IMR-90 (cell line): ENCODE measurements at regions not wholly inside any gene's neighbourhood (a gene's known extent, or its start where the extent isn't known, plus 50 kb on each side); places are given as distances from the start of the nearest gene placed in this dataset.

ENCODE experiments used
- ATAC-seq: fragments of 200-7000 bp; cut with Tn5 transposase; 2 replicates; pipeline ENCODE4 v1.9.1; 2020; ENCODE audit warnings: low read depth, mild to moderate bottlenecking, moderate library complexity
- BruUV-seq: library from RNA; stranded (reverse); fragments of 400-500 nt; replicated peaks from 2 replicates; lab custom pipeline; 2021; lab: Mats Ljungman, UMichigan
- CTCF ChIA-PET: fragments of 300-600 bp; formaldehyde crosslinking; extraction: SDS; loops from one replicate; lab custom pipeline; 2021; ENCODE audit warnings: antibody characterized with exemption; lab: Yijun Ruan, JAX
- POLR2A ChIA-PET: fragments of 300-600 bp; sonication (Branson Sonifier 250); formaldehyde crosslinking; loops from one replicate; lab custom pipeline; 2022; ENCODE audit warnings: antibody characterized with exemption; ENCODE audit not compliant: unreplicated experiment; lab: Charles Lee
- DNase-seq: peaks from one replicate; pipeline ENCODE4 v3.0.0; 2013
- H2AFZ ChIP-seq: replicated peaks from 2 replicates; pipeline ENCODE3; 2013; ENCODE audit warnings: low read length, mild to moderate bottlenecking; ENCODE audit not compliant: poor library complexity
- H2AK5ac ChIP-seq: 2 replicates; pipeline ENCODE4 v1.6.1; 2013; ENCODE audit warnings: low read depth, low read length, inconsistent platforms
- H2AK9ac ChIP-seq: replicated peaks from 2 replicates; pipeline ENCODE3; 2013; ENCODE audit warnings: mild to moderate bottlenecking, low read depth, low read length, moderate library complexity; ENCODE audit not compliant: poor library complexity
- H2BK120ac ChIP-seq: 2 replicates; pipeline ENCODE4 v1.6.1; 2013; ENCODE audit warnings: low read depth, low read length, inconsistent platforms
- H2BK15ac ChIP-seq: 3 replicates; pipeline ENCODE4 v1.6.1; 2013; ENCODE audit warnings: low read depth, low read length, inconsistent platforms
- H2BK20ac ChIP-seq: 2 replicates; pipeline ENCODE4 v1.6.1; 2013; ENCODE audit warnings: low read depth, mild to moderate bottlenecking, inconsistent platforms, low read length, moderate library complexity
- H2BK5ac ChIP-seq: 2 replicates; pipeline ENCODE4 v1.6.1; 2013; ENCODE audit warnings: mild to moderate bottlenecking, low read depth, low read length, inconsistent platforms; ENCODE audit not compliant: poor library complexity, severe bottlenecking
- H3K14ac ChIP-seq: replicated peaks from 2 replicates; pipeline ENCODE4 v1.6.1; 2013; ENCODE audit warnings: low read depth, low read length, inconsistent platforms
- H3K18ac ChIP-seq: 2 replicates; pipeline ENCODE4 v1.6.1; 2013; ENCODE audit warnings: low read depth, low read length, control low read depth
- H3K23ac ChIP-seq: 2 replicates; pipeline ENCODE4 v1.6.1; 2013; ENCODE audit warnings: low read depth, low read length, inconsistent platforms
- H3K27ac ChIP-seq: 2 replicates; pipeline ENCODE4 v1.5.1; 2013; ENCODE audit warnings: mild to moderate bottlenecking, control low read depth, low read length; ENCODE audit not compliant: insufficient read depth
- H3K27me3 ChIP-seq: 2 replicates; pipeline ENCODE4 v1.6.1; 2013; ENCODE audit warnings: low read length; ENCODE audit not compliant: control insufficient read depth, insufficient read depth
- H3K36me3 ChIP-seq: 2 replicates; pipeline ENCODE4 v1.6.1; 2013; ENCODE audit warnings: low read length, mixed read lengths; ENCODE audit not compliant: control insufficient read depth, insufficient read depth
- H3K4ac ChIP-seq: 2 replicates; pipeline ENCODE4 v1.6.1; 2013; ENCODE audit warnings: low read depth, low read length, inconsistent platforms
- H3K4me1 ChIP-seq: 2 replicates; pipeline ENCODE4 v1.6.1; 2013; ENCODE audit warnings: low read length, mixed read lengths; ENCODE audit not compliant: control insufficient read depth, insufficient read depth
- H3K4me2 ChIP-seq: 2 replicates; pipeline ENCODE4 v1.6.1; 2013; ENCODE audit warnings: low read depth, mild to moderate bottlenecking, control low read depth, low read length, moderate library complexity
- H3K4me3 ChIP-seq: 2 replicates; pipeline ENCODE4 v1.5.1; 2013; ENCODE audit warnings: low read depth, mild to moderate bottlenecking, control low read depth, low read length, moderate library complexity; ENCODE audit not compliant: insufficient read depth
- H3K56ac ChIP-seq: 2 replicates; pipeline ENCODE4 v1.6.1; 2013; ENCODE audit warnings: low read length, inconsistent platforms; ENCODE audit not compliant: insufficient read depth; ENCODE audit errors: extremely low read depth
- H3K79me1 ChIP-seq, 2 experiments: 2 replicates each; pipeline ENCODE4 v1.6.1; 2013; ENCODE audit warnings: low read length in 2 of 2, inconsistent platforms in 1 of 2, low read depth in 1 of 2
- H3K9ac ChIP-seq: 2 replicates; pipeline ENCODE4 v1.6.1; 2013; ENCODE audit warnings: low read depth, low read length, control low read depth
- H3K9me1 ChIP-seq: 2 replicates; pipeline ENCODE4 v1.6.1; 2013; ENCODE audit warnings: low read length, inconsistent platforms; ENCODE audit not compliant: insufficient read depth
- H3K9me3 ChIP-seq: 2 replicates; pipeline ENCODE4 v1.6.1; 2013; ENCODE audit warnings: low read length; ENCODE audit not compliant: control insufficient read depth, insufficient read depth
- H4K20me1 ChIP-seq: 2 replicates; pipeline ENCODE4 v1.6.1; 2013; ENCODE audit warnings: low read length, inconsistent platforms; ENCODE audit not compliant: insufficient read depth
- H4K5ac ChIP-seq: 2 replicates; pipeline ENCODE4 v1.6.1; 2013; ENCODE audit warnings: mild to moderate bottlenecking, low read depth, low read length, control low read depth
- H4K8ac ChIP-seq, 2 experiments: 2 replicates each; pipeline ENCODE4 v1.6.1; 2013; ENCODE audit warnings: low read depth in 2 of 2, low read length in 2 of 2, control low read depth in 1 of 2, inconsistent platforms in 1 of 2
- H4K91ac ChIP-seq: 2 replicates; pipeline ENCODE4 v1.6.1; 2013; ENCODE audit warnings: low read depth, low read length, inconsistent platforms; ENCODE audit not compliant: insufficient read depth
- CEBPB ChIP-seq: IDR thresholded peaks from 2 replicates; pipeline ENCODE4 v1.6.1; 2012; ENCODE audit warnings: low read depth, low read length, improper control_type of control experiment
- CHD1 ChIP-seq: IDR thresholded peaks from 2 replicates; pipeline ENCODE4 v1.6.1; 2012; ENCODE audit warnings: low read depth, low read length, improper control_type of control experiment
- NFE2L2 ChIP-seq: fragments of 150-350 bp; IDR thresholded peaks from 2 replicates; pipeline ENCODE4 v1.6.1; 2016; ENCODE audit warnings: low read depth, mild to moderate bottlenecking, low read length
- WGBS, 2 experiments: methylation state at CpG; one replicate each; pipeline versions ENCODE4 v1.1.5 to v1.1.7; 2013; ENCODE audit warnings: missing lambda C conversion rate in 2 of 2; ENCODE audit not compliant: insufficient read length in 1 of 2; ENCODE audit errors: extremely low coverage in 2 of 2; 5-methylcytosine and 5-hydroxymethylcytosine counted together
- dilution Hi-C: fragments of 300-500 bp; cut with HindIII; formaldehyde crosslinking; loops from one replicate; pipeline ENCODE4 v1.14.3; 2018; ENCODE audit warnings: low sequenced_read_pairs; ENCODE audit not compliant: unreplicated experiment
- in situ Hi-C: fragments of 300-500 bp; cut with MboI; formaldehyde crosslinking; loops from 3 replicates; pipeline ENCODE4 v1.14.3; 2019; ENCODE audit warnings: low sequenced_read_pairs, inconsistent platforms, mixed read lengths
- intact Hi-C: fragments of 100-400 bp; cut with micrococcal nuclease; formaldehyde crosslinking; loops from 2 replicates; pipeline ENCODE4 v1.10.0; 2022
- TF ChIP-seq, protein P1 (sequence below): fragments of 150-350 bp; IDR thresholded peaks from 2 replicates; pipeline ENCODE4 v1.6.1; 2016; ENCODE audit warnings: low read depth, mild to moderate bottlenecking, low read length, moderate library complexity, borderline replicate concordance
- TF ChIP-seq, protein P2 (sequence below): conservative IDR thresholded peaks from 2 replicates; pipeline ENCODE4 v1.5.1; 2012; ENCODE audit warnings: mild to moderate bottlenecking, low read depth, low read length, improper control_type of control experiment

- H3K36me3 ChIP-seq, result no peaks in the 10 kb centered on the region
- no peaks in the 10 kb centered on the region for H4K20me1 ChIP-seq
- ChIA-PET POLR2A (no interaction called here), CTCF (no interaction called here)
- intact Hi-C loops, result no loop called here
- H3K18ac ChIP-seq, result no peak overlapping the region
- H2BK5ac ChIP-seq, result no peak overlapping the region
- 0 to 100% methylated on average over 1 of the region's 2 CpGs for WGBS, 2 experiments
- H3K27ac ChIP-seq, result no peak overlapping the region
- no peak for ATAC-seq
- peaks cover 33% of the 10 kb centered on the region for H3K9me3 ChIP-seq
- no peaks in the 10 kb centered on the region for H3K4me1 ChIP-seq
- H2BK20ac ChIP-seq, result no peak overlapping the region
- H3K27me3 ChIP-seq, result no peaks in the 10 kb centered on the region
- no peak overlapping the region for H4K5ac ChIP-seq
- TF ChIP-seq CHD1 (no peak), NFE2L2 (no peak), CEBPB (no peak)
- TF ChIP-seq, protein P1, sequence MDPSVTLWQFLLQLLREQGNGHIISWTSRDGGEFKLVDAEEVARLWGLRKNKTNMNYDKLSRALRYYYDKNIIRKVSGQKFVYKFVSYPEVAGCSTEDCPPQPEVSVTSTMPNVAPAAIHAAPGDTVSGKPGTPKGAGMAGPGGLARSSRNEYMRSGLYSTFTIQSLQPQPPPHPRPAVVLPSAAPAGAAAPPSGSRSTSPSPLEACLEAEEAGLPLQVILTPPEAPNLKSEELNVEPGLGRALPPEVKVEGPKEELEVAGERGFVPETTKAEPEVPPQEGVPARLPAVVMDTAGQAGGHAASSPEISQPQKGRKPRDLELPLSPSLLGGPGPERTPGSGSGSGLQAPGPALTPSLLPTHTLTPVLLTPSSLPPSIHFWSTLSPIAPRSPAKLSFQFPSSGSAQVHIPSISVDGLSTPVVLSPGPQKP, result no peak
- TF ChIP-seq, protein P2, sequence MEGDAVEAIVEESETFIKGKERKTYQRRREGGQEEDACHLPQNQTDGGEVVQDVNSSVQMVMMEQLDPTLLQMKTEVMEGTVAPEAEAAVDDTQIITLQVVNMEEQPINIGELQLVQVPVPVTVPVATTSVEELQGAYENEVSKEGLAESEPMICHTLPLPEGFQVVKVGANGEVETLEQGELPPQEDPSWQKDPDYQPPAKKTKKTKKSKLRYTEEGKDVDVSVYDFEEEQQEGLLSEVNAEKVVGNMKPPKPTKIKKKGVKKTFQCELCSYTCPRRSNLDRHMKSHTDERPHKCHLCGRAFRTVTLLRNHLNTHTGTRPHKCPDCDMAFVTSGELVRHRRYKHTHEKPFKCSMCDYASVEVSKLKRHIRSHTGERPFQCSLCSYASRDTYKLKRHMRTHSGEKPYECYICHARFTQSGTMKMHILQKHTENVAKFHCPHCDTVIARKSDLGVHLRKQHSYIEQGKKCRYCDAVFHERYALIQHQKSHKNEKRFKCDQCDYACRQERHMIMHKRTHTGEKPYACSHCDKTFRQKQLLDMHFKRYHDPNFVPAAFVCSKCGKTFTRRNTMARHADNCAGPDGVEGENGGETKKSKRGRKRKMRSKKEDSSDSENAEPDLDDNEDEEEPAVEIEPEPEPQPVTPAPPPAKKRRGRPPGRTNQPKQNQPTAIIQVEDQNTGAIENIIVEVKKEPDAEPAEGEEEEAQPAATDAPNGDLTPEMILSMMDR, result no peak
- no peak overlapping the region for H3K23ac ChIP-seq
- DNase-seq, result no peak
- H3K4me3 ChIP-seq, result no peak overlapping the region
- H3K9ac ChIP-seq, result no peak overlapping the region
- no peak overlapping the region for H3K56ac ChIP-seq
- H3K9me1 ChIP-seq, result no peaks in the 10 kb centered on the region
- no peak overlapping the region for H2BK15ac ChIP-seq
- no peak overlapping the region for H2AK9ac ChIP-seq
- H2BK120ac ChIP-seq, result no peak overlapping the region
- H3K14ac ChIP-seq, result no peak overlapping the region
- no peak overlapping the region for H3K4ac ChIP-seq
- no peak overlapping the region for H3K4me2 ChIP-seq
- H4K8ac ChIP-seq, result no peak overlapping the region
- dilution Hi-C loops, result no loop called here
- no peaks in the 10 kb centered on the region for H3K79me1 ChIP-seq
- no peak overlapping the region for H2AK5ac ChIP-seq
- no peak overlapping the region for H4K91ac ChIP-seq
- in situ Hi-C loops, result no loop called here
- H2AFZ ChIP-seq, result no peak overlapping the region
- no TSS peak for BruUV-seq
Observed at GRCh38 chr9:135000647-135001245, 83.0 kb upstream of the FCN1 start.
